H9 (cell line): ENCODE measurements at regions not wholly inside any gene's neighbourhood (a gene's known extent, or its start where the extent isn't known, plus 50 kb on each side); places are given as distances from the start of the nearest gene placed in this dataset.

ENCODE experiments used
- DNase-seq: peaks from one replicate; pipeline ENCODE4 v3.0.0-alpha.2; 2017
- H2AFZ ChIP-seq: one replicate; pipeline ENCODE4 v1.6.1; 2013; ENCODE audit warnings: mild to moderate bottlenecking, low read length, control low read depth, moderate library complexity
- H2AK5ac ChIP-seq: 2 replicates; pipeline ENCODE4 v1.6.1; 2013; ENCODE audit warnings: low read length, control low read depth, mixed read lengths; ENCODE audit not compliant: insufficient read length
- H2BK120ac ChIP-seq: one replicate; pipeline ENCODE4 v1.6.1; 2013; ENCODE audit warnings: low read depth, mild to moderate bottlenecking, low read length, control low read depth, inconsistent platforms; ENCODE audit not compliant: poor library complexity, severe bottlenecking
- H2BK12ac ChIP-seq: 2 replicates; pipeline ENCODE4 v1.6.1; 2013; ENCODE audit warnings: low read length, control low read depth, mixed read lengths, low read depth; ENCODE audit not compliant: insufficient read length
- H2BK15ac ChIP-seq: 2 replicates; pipeline ENCODE4 v1.6.1; 2013; ENCODE audit warnings: low read depth, low read length, control low read depth
- H2BK20ac ChIP-seq: one replicate; pipeline ENCODE4 v1.6.1; 2013; ENCODE audit warnings: low read depth, mild to moderate bottlenecking, low read length, control low read depth, inconsistent platforms; ENCODE audit not compliant: poor library complexity, severe bottlenecking
- H2BK5ac ChIP-seq: 2 replicates; pipeline ENCODE4 v1.6.1; 2013; ENCODE audit warnings: low read length, control low read depth, mixed read lengths; ENCODE audit not compliant: insufficient read length
- H3K14ac ChIP-seq: 2 replicates; pipeline ENCODE4 v1.6.1; 2013; ENCODE audit warnings: low read length, control low read depth; ENCODE audit not compliant: insufficient read depth
- H3K18ac ChIP-seq: 2 replicates; pipeline ENCODE4 v1.6.1; 2013; ENCODE audit warnings: low read depth, mild to moderate bottlenecking, mixed read lengths, low read length, control low read depth; ENCODE audit not compliant: insufficient read length
- H3K23ac ChIP-seq: 2 replicates; pipeline ENCODE4 v1.6.1; 2013; ENCODE audit warnings: low read length, control low read depth, mixed read lengths, low read depth; ENCODE audit not compliant: insufficient read length
- H3K23me2 ChIP-seq: 2 replicates; pipeline ENCODE4 v1.6.1; 2013; ENCODE audit warnings: low read depth, mild to moderate bottlenecking, mixed read lengths, low read length, control low read depth; ENCODE audit not compliant: insufficient read length, poor library complexity, severe bottlenecking
- H3K27ac ChIP-seq: 2 replicates; pipeline ENCODE4 v1.5.1; 2013; ENCODE audit warnings: low read length, control low read depth, mixed read lengths, low read depth; ENCODE audit not compliant: insufficient read length
- H3K27me3 ChIP-seq: 2 replicates; pipeline ENCODE4 v1.6.1; 2013; ENCODE audit warnings: low read length, control low read depth, inconsistent platforms; ENCODE audit not compliant: insufficient read depth
- H3K4ac ChIP-seq: 2 replicates; pipeline ENCODE4 v1.6.1; 2013; ENCODE audit warnings: low read depth, mild to moderate bottlenecking, control low read depth, inconsistent platforms, low read length, moderate library complexity
- H3K4me1 ChIP-seq: 2 replicates; pipeline ENCODE4 v1.6.1; 2013; ENCODE audit warnings: low read length, control low read depth, inconsistent platforms; ENCODE audit not compliant: insufficient read depth
- H3K4me2 ChIP-seq: 2 replicates; pipeline ENCODE4 v1.6.1; 2013; ENCODE audit warnings: low read length, control low read depth, mixed read lengths; ENCODE audit not compliant: insufficient read length, insufficient read depth
- H3K56ac ChIP-seq: 2 replicates; pipeline ENCODE4 v1.6.1; 2013; ENCODE audit warnings: low read depth, mild to moderate bottlenecking, mixed read lengths, low read length, control low read depth; ENCODE audit not compliant: insufficient read length
- H3K79me1 ChIP-seq: 2 replicates; pipeline ENCODE4 v1.6.1; 2013; ENCODE audit warnings: low read depth, mild to moderate bottlenecking, moderate library complexity, low read length, control low read depth, inconsistent platforms; ENCODE audit not compliant: insufficient read depth, poor library complexity, severe bottlenecking
- H3K79me2 ChIP-seq: 2 replicates; pipeline ENCODE4 v1.6.1; 2013; ENCODE audit warnings: low read length, control low read depth, inconsistent platforms; ENCODE audit not compliant: insufficient read depth
- H3K9ac ChIP-seq: 2 replicates; pipeline ENCODE4 v1.6.1; 2013; ENCODE audit warnings: low read length, control low read depth, mixed read lengths; ENCODE audit not compliant: insufficient read length; ENCODE audit errors: extremely low read depth
- H3K9me3 ChIP-seq: one replicate; pipeline ENCODE4 v1.6.1; 2013; ENCODE audit warnings: low read depth, low read length, inconsistent platforms; ENCODE audit not compliant: control insufficient read depth
- H3T11ph ChIP-seq: one replicate; pipeline ENCODE4 v1.6.1; 2013; ENCODE audit warnings: mild to moderate bottlenecking, low read length, control low read depth, inconsistent platforms
- H4K20me1 ChIP-seq: one replicate; pipeline ENCODE4 v1.6.1; 2013; ENCODE audit not compliant: control insufficient read depth, insufficient read length, insufficient read depth
- H4K5ac ChIP-seq: 2 replicates; pipeline ENCODE4 v1.6.1; 2013; ENCODE audit warnings: low read depth, mild to moderate bottlenecking, mixed read lengths, low read length, control low read depth; ENCODE audit not compliant: insufficient read length
- H4K8ac ChIP-seq: replicated peaks from 2 replicates; pipeline ENCODE4 v1.6.1; 2013; ENCODE audit warnings: low read length, control low read depth, mixed read lengths, low read depth; ENCODE audit not compliant: insufficient read length
- H4K91ac ChIP-seq: 2 replicates; pipeline ENCODE4 v1.6.1; 2013; ENCODE audit warnings: low read depth, mild to moderate bottlenecking, moderate library complexity, mixed read lengths, low read length, control low read depth; ENCODE audit not compliant: insufficient read length
- H3K27ac Mint-ChIP-seq, 3 experiments: 2 replicates in 2 of 3; 3 replicates in 1 of 3; pipeline ENCODE4 v1.8.0; 2020 to 2021; ENCODE audit warnings: mixed read lengths in 3 of 3, mild to moderate bottlenecking in 1 of 3, moderate library complexity in 1 of 3
- H3K27me3 Mint-ChIP-seq: 2 replicates; pipeline ENCODE4 v1.8.0; 2021; ENCODE audit warnings: low read depth, mild to moderate bottlenecking, moderate library complexity, mixed read lengths
- H3K36me3 Mint-ChIP-seq, 3 experiments: 2 replicates in 2 of 3; 3 replicates in 1 of 3; pipeline ENCODE4 v1.8.0; 2020 to 2021; ENCODE audit warnings: low read depth in 3 of 3, mixed read lengths in 3 of 3; ENCODE audit not compliant: insufficient read depth in 1 of 3
- H3K4me1 Mint-ChIP-seq, 2 experiments: 2 replicates each; pipeline ENCODE4 v1.8.0; 2020; ENCODE audit warnings: mixed read lengths in 2 of 2
- H3K4me3 Mint-ChIP-seq, 2 experiments: 2 replicates in 1 of 2; 3 replicates in 1 of 2; pipeline ENCODE4 v1.8.0; 2020 to 2021; ENCODE audit warnings: mild to moderate bottlenecking in 2 of 2, mixed read lengths in 2 of 2, moderate library complexity in 1 of 2
- H3K9me3 Mint-ChIP-seq, 2 experiments: 2 replicates in 1 of 2; 3 replicates in 1 of 2; pipeline ENCODE4 v1.8.0; 2020; ENCODE audit warnings: mild to moderate bottlenecking in 2 of 2, mixed read lengths in 2 of 2, moderate library complexity in 1 of 2
- CTCF ChIP-seq: fragments of 200-600 bp; sonication (generic); conservative IDR thresholded peaks from 3 replicates; pipeline ENCODE4 v1.8.0; 2021; ENCODE audit warnings: antibody characterized with exemption, mild to moderate bottlenecking
- WGBS: extraction: QIAGEN DNeasy Blood & Tissue Kit; methylation state at CpG from one replicate; pipeline ENCODE4 v1.1.7; 2013; ENCODE audit warnings: missing lambda C conversion rate, low lambda C conversion rate, mixed read lengths; ENCODE audit not compliant: insufficient read length; ENCODE audit errors: extremely low coverage; 5-methylcytosine and 5-hydroxymethylcytosine counted together

DNA sequence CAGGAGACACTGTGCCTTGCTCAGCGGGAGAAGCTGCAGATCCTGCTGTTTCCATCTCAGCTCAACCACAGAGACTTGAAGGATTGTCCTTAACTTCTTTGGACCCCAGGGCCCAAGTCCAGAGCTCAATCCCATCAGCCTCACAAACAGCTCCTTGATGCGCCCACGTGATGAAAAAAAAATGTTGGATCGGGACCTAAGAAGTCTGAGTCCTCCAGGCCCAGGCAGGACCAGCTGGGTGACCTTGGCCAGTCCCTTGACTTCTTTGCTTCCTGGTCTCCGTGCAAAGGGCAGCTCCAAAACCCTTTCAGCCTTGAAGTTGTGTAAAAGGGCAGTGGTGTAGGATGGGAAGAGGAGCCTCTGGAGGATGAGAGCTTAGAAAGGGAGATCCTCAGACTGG lies 175.5 kb downstream of the ZFP36L2 start:
- Histone ChIP-seq H2BK12ac (no peak overlapping the region), H3K79me1 (no peaks in the 10 kb centered on the region), H4K8ac (no peak overlapping the region), H2BK120ac (no peak overlapping the region), H3K27me3 (no peaks in the 10 kb centered on the region), H4K20me1 (no peaks in the 10 kb centered on the region), H4K5ac (no peak overlapping the region), H3K4me1 (peaks cover 4% of the 10 kb centered on the region; the same call in 1 of the 2 replicates), H2AFZ (no peak overlapping the region), H2AK5ac (no peak overlapping the region), H3K4me2 (no peak overlapping the region), H3K27ac (no peak overlapping the region), H2BK5ac (no peak overlapping the region), H3K18ac (no peak overlapping the region), H3K23ac (no peak overlapping the region), H3K14ac (no peak overlapping the region), H3K56ac (no peak overlapping the region), H3K4ac (no peak overlapping the region), H3T11ph (no peak overlapping the region), H2BK15ac (no peak overlapping the region), H3K9me3 (no peaks in the 10 kb centered on the region), H3K79me2 (no peaks in the 10 kb centered on the region), H3K9ac (no peak overlapping the region), H2BK20ac (no peak overlapping the region), H4K91ac (no peak overlapping the region), H3K23me2 (no peaks in the 10 kb centered on the region)
- Mint-ChIP-seq H3K4me3 (no peak overlapping the region), H3K27ac (no peak overlapping the region), H3K27me3 (peaks cover 3% of the 10 kb centered on the region; the same call in 1 of the 2 replicates), H3K36me3 (no peaks in the 10 kb centered on the region; a peak in 1 of 7 replicates), H3K4me1 (peaks cover 12 to 27% of the 10 kb centered on the region in 2 experiments), H3K9me3 (no peaks in the 10 kb centered on the region)
- DNase-seq: no peak
- no CpG with 5 or more reads among the region's 5 CpGs for WGBS
- TF ChIP-seq CTCF: no peak
